ENCODE measurements at regions not wholly inside any gene's neighbourhood (a gene's known extent, or its start where the extent isn't known, plus 50 kb on each side); places are given as distances from the start of the nearest gene placed in this dataset.

DNA sequence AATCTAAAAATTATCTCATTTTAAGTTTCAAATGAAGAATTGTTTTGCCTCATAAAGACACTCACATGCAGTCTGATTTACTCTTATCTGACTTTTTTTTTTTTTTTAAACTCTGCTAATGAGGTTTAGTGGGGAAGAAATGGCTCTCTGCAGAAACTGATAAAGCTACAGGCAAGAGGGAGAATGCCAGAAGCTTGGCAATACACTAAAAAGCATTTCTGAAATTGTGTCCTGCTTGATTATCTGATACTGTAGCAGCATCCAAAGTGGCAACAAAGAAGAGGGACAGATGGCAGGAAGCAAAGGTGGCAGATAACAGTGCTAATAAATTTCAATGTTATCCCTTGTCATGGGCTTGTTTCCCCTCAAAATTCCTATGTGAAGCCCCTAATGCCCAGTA lies 1744.9 kb downstream of the NCAM2 start:
- no peak for TF ChIP-seq SUZ12 (IDR thresholded peaks at IDR 0.05; ENCODE audit: extremely low read depth, insufficient read depth, insufficient read length)
- TF ChIP-seq ZNF274 (IDR thresholded peaks at IDR 0.05; ENCODE audit: low read depth, low read length), result no peak
- no peak for TF ChIP-seq YY1 (IDR thresholded peaks at IDR 0.05; ENCODE audit: insufficient read depth, insufficient read length)

Measured in NT2/D1 (cell line).